HG02571 (cell line): ENCODE measurements at regions not wholly inside any gene's neighbourhood (a gene's known extent, or its start where the extent isn't known, plus 50 kb on each side); places are given as distances from the start of the nearest gene placed in this dataset.
"Not testable (repeated sequence)": the region's sequence is repeated elsewhere in the genome, so short reads cannot be mapped to it uniquely, and the experiment has no call there.

Experiments
- ATAC-seq: cut with Tn5 transposase; IDR thresholded peaks from one replicate; pipeline ENCODE4 v1.9.1; 2021; ENCODE audit warnings: mild to moderate bottlenecking, moderate library complexity; ENCODE audit not compliant: unreplicated experiment

DNA sequence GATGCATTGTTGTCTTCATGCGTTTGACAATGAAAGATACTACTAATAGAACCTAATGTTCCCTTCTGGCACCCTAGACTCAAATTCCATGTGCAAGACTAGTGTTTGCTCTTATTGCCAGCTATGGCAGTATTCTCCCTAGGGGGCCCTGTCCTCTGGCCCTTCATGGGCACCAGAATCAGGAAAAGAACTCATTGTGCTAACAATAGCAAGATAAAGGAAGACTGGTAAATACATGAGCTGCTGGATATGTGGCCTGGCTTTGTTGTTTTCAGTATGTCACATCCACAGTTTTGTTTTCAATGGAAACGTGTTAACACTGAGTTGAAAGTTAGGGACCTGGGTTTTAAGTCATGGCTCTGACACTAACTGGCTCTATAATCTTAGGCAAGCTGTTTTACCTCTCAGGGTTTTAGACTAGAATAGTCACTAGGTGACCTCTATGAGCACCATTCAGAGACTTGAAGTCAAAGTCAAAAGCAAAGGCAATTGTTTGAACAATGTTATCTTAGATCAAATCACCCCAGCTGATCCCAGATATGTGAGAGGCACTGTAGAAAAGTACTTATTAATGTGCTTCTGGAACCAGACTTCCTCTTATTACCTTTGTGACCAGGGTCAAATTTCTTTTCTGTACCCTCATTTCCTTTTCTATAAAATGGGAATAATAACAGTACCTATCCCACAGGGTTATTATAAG lies 253.7 kb upstream of the DIAPH2 start:
- no peak for ATAC-seq

GRCh38 chrX:96432647-96433046 lies 252.0 kb upstream of the DIAPH2 start:
- ATAC-seq = no peak

DNA sequence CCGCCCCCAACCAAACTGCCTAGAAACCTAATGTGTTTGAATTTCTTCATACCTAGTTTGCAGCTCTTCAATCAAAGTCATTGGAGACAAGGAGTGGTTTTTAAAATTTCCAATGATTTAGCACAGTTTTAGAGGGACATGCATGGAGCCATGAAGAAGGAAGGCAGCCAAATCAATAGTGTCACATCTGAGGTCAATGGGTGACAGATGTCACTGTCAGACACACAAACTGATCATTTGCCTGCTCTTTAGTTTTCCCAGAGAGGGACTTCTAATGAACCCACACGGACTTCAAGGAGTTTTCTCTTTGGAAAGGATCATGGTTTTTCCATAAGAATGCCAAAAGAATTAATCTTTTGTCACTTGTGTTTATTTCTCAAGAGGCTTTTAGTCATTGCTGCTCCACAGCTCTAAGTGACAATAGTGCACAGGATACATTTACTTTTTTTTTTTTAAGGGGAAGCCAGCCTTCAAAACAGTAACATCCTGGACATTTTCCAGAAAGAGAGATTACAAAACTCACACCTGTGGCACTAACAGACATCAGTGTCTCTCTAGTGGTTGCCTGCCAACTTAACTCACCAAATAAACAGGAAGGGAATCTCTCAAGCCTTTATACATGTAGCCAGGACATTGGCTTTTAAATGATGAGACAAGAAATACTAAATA lies 251.1 kb upstream of the DIAPH2 start:
- no peak for ATAC-seq

DNA sequence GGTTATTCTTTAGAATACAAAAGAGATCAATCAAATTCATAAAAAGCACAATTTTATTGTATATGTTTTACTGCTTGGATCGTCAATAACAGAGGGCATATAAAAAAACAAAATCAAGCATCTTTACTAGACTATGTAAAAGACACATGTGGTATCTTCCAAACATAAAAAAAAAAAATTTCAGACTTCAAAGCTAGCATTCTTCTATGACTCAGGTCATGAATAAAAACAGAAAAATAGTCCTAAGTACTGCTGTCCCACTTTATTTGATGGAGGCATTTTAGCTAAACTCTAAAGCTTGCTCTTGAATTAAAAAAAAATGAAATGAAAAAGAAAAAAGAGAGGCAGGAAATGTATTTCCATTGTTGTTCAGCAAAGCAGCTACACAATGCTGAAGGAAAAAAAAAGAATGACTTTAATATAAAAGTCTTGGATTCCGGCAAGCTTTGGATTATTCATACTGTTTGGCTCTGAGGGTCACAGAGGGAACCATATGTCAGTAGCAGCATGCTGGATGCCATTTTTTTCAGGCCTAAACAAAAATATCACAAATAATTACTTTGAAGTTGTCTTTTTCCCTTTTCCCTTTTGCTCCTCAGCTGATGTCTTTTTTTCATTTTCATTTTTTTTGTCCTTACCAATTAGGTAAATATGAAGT lies 249.1 kb upstream of the DIAPH2 start:
- ATAC-seq = no peak

- ATAC-seq = no peak
Measured at GRCh38 chrX:96436105-96436504, 248.5 kb upstream of the DIAPH2 start.

- ATAC-seq = no peak
Measured at GRCh38 chrX:96438803-96439202, 245.8 kb upstream of the DIAPH2 start.

DNA sequence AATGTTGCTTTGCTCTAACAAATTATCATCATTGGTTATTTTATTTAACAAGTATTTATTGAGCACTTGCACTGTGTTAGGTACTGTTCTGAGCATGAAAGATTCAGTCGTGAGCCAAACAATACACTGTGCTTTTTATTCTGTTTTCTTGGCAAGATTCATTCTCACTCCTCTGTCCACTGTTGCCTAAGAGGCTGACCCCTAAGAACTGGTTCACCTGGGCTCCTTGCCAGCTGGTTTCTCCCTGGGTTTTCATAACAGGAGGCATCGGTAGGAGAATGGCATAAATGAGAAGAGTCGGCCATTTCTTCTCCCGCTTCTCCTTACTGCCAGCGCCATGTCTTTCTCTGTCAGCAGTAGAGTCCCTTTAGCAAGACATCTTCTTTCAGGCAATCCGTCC lies 243.7 kb upstream of the DIAPH2 start:
- ATAC-seq = no peak

- ATAC-seq = no peak
Measured at GRCh38 chrX:96445531-96446065, 239.0 kb upstream of the DIAPH2 start.

GRCh38 chrX:96446524-96446923 lies 238.1 kb upstream of the DIAPH2 start:
- no peak for ATAC-seq

- no peak for ATAC-seq
Measured at GRCh38 chrX:96447161-96447560, 237.5 kb upstream of the DIAPH2 start.

GRCh38 chrX:96449191-96449590 lies 235.5 kb upstream of the DIAPH2 start:
- ATAC-seq = no peak

GRCh38 chrX:96449896-96450295 lies 234.7 kb upstream of the DIAPH2 start:
- no peak for ATAC-seq

DNA sequence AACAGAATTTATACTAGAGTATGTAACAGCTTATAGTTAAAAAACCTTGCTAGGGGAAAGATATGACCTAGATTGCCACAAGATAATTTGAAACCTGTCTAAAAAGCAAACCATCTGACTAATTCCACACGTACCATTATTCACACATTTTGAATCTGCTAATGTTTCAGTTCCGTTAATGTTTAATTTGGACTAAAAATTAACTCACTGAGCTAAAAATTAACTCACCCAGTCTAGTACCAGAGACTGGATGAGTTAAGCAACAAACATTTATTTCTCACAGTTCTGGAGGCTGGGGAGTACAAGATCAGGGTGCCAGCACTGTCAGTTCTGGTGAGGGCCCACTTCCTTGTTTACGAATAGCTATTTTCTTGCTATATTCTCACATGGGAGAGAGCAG lies 231.5 kb upstream of the DIAPH2 start:
- ATAC-seq = peak; percentile 72

DNA sequence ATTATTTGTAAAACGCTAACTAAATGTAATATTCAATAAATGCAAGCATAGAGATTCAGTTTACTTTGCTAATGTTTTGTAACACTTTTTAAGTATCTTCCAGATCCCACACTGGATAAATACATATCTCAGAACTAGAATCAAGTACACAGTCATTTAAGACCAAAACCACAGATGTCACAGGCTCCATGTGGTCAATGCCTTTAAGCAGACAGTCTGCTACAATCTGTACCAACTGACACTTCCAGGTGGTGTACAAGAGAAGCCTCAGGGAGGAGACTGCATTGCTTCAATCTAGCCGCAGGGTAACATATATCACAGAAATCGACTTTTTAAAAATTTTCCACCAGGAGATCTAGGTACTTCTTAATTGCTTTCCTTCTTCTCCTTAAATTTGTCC lies 229.6 kb upstream of the DIAPH2 start:
- ATAC-seq = no peak

GRCh38 chrX:96464880-96465558 lies 219.6 kb upstream of the DIAPH2 start:
- ATAC-seq = no peak

GRCh38 chrX:96474029-96474740 lies 210.5 kb upstream of the DIAPH2 start:
- ATAC-seq = no peak

- no peak for ATAC-seq
Measured at GRCh38 chrX:96474741-96475125, 209.9 kb upstream of the DIAPH2 start.

- ATAC-seq = no peak
Measured at GRCh38 chrX:96480081-96480480, 204.6 kb upstream of the DIAPH2 start.

DNA sequence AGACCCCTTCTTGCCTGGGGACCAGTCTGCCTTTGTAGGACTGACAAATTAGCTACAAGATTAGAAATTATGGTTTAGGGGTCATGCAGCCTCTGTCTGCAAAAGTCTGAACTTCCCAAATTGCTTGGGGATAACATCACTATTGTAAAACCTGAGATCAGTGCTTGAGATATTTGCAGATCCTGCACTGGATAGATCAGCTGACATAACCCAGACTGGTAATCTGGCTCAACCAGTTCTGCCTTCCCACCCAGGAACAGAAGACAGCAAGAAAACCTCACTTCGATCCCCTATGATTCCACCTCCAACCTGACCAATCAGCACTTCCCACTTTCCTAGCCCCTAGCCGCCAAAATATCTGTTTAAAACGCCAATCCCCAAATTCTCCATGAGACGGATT lies 202.8 kb upstream of the DIAPH2 start:
- no peak for ATAC-seq

DNA sequence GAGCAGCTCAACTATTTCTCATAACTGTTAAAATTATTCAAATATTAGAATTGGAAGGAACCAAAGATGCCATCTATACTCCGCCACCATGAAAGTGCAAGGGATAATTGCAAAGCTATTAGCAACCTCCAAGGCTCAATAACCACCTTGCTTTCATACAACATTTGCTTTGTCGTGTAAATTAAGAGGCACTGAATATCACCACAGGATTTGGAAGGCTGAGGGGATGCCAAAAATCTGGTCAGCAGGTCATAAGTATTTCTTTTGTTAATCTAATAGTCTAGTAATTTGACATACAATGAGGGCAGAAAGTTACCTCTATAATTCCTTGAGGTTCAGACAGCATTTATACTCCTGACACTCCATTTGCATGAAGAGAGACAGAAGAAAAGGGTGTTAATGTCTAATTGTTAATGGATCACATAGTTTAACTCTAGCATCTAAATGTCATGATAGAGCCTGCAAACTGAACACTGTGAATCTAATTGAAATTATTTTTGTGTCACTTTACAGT lies 200.9 kb upstream of the DIAPH2 start:
- ATAC-seq = no peak

GRCh38 chrX:96486687-96487086 lies 198.0 kb upstream of the DIAPH2 start:
- ATAC-seq = not testable (repeated sequence)
